ENCODE measurements at regions not wholly inside any gene's neighbourhood (a gene's known extent, or its start where the extent isn't known, plus 50 kb on each side); places are given as distances from the start of the nearest gene placed in this dataset.

GRCh38 chr15:59830098-59830497 lies 141.0 kb upstream of the BNIP2 start:
- H3K4me2 ChIP-seq (ENCODE audit: low read length): no peak overlapping the region
- ChIA-PET CTCF (no interaction called here), RAD21 (ENCODE audit: low non-redundant PET in 1 of 2, low total read pairs in 2 of 2, uncharacterized antibody in 2 of 2, unreplicated experiment in 2 of 2) (no interaction called here), POLR2A (no interaction called here)
- no peak for DNase-seq (ENCODE audit: low read depth, low spot score)
- no peak for ATAC-seq
- H3K4me3 ChIP-seq (replicated peaks in 1 of 2; ENCODE audit: low read depth in 1 of 2, low read length in 2 of 2): no peak overlapping the region
- intact Hi-C loops (cut with micrococcal nuclease): no loop called here
- H3K9me2 ChIP-seq (ENCODE audit: insufficient read depth): no peaks in the 10 kb centered on the region
- BruUV-seq (replicated peaks): no TSS peak
- TF ChIP-seq, protein P1, sequence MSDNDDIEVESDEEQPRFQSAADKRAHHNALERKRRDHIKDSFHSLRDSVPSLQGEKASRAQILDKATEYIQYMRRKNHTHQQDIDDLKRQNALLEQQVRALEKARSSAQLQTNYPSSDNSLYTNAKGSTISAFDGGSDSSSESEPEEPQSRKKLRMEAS (IDR thresholded peaks at IDR 0.05): no peak
- H4K20me1 ChIP-seq (ENCODE audit: insufficient read depth): no peaks in the 10 kb centered on the region
- H3K9ac ChIP-seq (ENCODE audit: low read length): no peak overlapping the region
- no peaks in the 10 kb centered on the region for H3K79me2 ChIP-seq (ENCODE audit: insufficient read depth, low read length)
- H3K36me3 ChIP-seq (ENCODE audit: control insufficient read depth in 1 of 2, insufficient read depth in 2 of 2, low read length in 2 of 2): no peaks in the 10 kb centered on the region
- peaks cover 61% of the 10 kb centered on the region for H3K27me3 ChIP-seq (ENCODE audit: insufficient read depth, low read length)
- no peak overlapping the region for H2AFZ ChIP-seq (ENCODE audit: low read depth, low read length, poor library complexity, severe bottlenecking)
- H3K9me3 ChIP-seq (ENCODE audit: control insufficient read depth in 1 of 2, insufficient read depth in 1 of 2, low read depth in 1 of 2, low read length in 2 of 2): no peaks in the 10 kb centered on the region
- no peak overlapping the region for H3K27ac ChIP-seq (ENCODE audit: low read depth, low read length)
- H3K4me1 ChIP-seq (ENCODE audit: control insufficient read depth in 1 of 2, insufficient read depth in 2 of 2, low read length in 2 of 2): no peaks in the 10 kb centered on the region

GRCh38 chr15:59828861-59829260 lies 139.7 kb upstream of the BNIP2 start:
- no peak for ATAC-seq
- intact Hi-C loops (cut with micrococcal nuclease): no loop called here
- CTCF ChIA-PET: no interaction called here
- TF ChIP-seq, protein P2, sequence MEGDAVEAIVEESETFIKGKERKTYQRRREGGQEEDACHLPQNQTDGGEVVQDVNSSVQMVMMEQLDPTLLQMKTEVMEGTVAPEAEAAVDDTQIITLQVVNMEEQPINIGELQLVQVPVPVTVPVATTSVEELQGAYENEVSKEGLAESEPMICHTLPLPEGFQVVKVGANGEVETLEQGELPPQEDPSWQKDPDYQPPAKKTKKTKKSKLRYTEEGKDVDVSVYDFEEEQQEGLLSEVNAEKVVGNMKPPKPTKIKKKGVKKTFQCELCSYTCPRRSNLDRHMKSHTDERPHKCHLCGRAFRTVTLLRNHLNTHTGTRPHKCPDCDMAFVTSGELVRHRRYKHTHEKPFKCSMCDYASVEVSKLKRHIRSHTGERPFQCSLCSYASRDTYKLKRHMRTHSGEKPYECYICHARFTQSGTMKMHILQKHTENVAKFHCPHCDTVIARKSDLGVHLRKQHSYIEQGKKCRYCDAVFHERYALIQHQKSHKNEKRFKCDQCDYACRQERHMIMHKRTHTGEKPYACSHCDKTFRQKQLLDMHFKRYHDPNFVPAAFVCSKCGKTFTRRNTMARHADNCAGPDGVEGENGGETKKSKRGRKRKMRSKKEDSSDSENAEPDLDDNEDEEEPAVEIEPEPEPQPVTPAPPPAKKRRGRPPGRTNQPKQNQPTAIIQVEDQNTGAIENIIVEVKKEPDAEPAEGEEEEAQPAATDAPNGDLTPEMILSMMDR (IDR thresholded peaks at IDR 0.05 in 2 of 3, conservative IDR thresholded peaks at IDR 0.05 in 1 of 3; ENCODE audit: borderline replicate concordance in 1 of 3, insufficient read depth in 1 of 3, low read depth in 2 of 3, low read length in 2 of 3): no peak
- TF ChIP-seq EZH2 (IDR thresholded peaks at IDR 0.05) (no peak), ZNF274 (IDR thresholded peaks at IDR 0.05; ENCODE audit: low read depth, low read length) (no peak), SIN3A (IDR thresholded peaks at IDR 0.05; ENCODE audit: low read depth) (no peak), POLR2AphosphoS5 (IDR thresholded peaks at IDR 0.05; ENCODE audit: low read depth, low read length) (no peak), YY1 (IDR thresholded peaks at IDR 0.05; ENCODE audit: extremely low read depth, insufficient replicate concordance, low read depth, low read length) (no peak), CEBPB (IDR thresholded peaks at IDR 0.05; ENCODE audit: low read depth) (no peak), TCF7L2 (IDR thresholded peaks at IDR 0.05; ENCODE audit: borderline replicate concordance, extremely low read depth, insufficient read depth, insufficient read length) (no peak), JUND (IDR thresholded peaks at IDR 0.05) (no peak), ELF1 (IDR thresholded peaks at IDR 0.05; ENCODE audit: borderline replicate concordance, low read depth) (no peak)
- TF ChIP-seq, protein P3, sequence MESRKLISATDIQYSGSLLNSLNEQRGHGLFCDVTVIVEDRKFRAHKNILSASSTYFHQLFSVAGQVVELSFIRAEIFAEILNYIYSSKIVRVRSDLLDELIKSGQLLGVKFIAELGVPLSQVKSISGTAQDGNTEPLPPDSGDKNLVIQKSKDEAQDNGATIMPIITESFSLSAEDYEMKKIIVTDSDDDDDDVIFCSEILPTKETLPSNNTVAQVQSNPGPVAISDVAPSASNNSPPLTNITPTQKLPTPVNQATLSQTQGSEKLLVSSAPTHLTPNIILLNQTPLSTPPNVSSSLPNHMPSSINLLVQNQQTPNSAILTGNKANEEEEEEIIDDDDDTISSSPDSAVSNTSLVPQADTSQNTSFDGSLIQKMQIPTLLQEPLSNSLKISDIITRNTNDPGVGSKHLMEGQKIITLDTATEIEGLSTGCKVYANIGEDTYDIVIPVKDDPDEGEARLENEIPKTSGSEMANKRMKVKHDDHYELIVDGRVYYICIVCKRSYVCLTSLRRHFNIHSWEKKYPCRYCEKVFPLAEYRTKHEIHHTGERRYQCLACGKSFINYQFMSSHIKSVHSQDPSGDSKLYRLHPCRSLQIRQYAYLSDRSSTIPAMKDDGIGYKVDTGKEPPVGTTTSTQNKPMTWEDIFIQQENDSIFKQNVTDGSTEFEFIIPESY (IDR thresholded peaks at IDR 0.05; ENCODE audit: extremely low read depth, insufficient replicate concordance, low read length): no peak
- TF ChIP-seq, protein P4, sequence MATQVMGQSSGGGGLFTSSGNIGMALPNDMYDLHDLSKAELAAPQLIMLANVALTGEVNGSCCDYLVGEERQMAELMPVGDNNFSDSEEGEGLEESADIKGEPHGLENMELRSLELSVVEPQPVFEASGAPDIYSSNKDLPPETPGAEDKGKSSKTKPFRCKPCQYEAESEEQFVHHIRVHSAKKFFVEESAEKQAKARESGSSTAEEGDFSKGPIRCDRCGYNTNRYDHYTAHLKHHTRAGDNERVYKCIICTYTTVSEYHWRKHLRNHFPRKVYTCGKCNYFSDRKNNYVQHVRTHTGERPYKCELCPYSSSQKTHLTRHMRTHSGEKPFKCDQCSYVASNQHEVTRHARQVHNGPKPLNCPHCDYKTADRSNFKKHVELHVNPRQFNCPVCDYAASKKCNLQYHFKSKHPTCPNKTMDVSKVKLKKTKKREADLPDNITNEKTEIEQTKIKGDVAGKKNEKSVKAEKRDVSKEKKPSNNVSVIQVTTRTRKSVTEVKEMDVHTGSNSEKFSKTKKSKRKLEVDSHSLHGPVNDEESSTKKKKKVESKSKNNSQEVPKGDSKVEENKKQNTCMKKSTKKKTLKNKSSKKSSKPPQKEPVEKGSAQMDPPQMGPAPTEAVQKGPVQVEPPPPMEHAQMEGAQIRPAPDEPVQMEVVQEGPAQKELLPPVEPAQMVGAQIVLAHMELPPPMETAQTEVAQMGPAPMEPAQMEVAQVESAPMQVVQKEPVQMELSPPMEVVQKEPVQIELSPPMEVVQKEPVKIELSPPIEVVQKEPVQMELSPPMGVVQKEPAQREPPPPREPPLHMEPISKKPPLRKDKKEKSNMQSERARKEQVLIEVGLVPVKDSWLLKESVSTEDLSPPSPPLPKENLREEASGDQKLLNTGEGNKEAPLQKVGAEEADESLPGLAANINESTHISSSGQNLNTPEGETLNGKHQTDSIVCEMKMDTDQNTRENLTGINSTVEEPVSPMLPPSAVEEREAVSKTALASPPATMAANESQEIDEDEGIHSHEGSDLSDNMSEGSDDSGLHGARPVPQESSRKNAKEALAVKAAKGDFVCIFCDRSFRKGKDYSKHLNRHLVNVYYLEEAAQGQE (IDR thresholded peaks at IDR 0.05; ENCODE audit: low read depth): no peak

More at GRCh38 chr15:59828861-59829260, 139.7 kb upstream of the BNIP2 start:
- no peaks in the 10 kb centered on the region for H3K4me1 ChIP-seq (ENCODE audit: control insufficient read depth in 1 of 2, insufficient read depth in 2 of 2, low read length in 2 of 2)
- H4K20me1 ChIP-seq (ENCODE audit: insufficient read depth): no peaks in the 10 kb centered on the region
- no peaks in the 10 kb centered on the region for H3K79me2 ChIP-seq (ENCODE audit: insufficient read depth, low read length)
- no peak overlapping the region for H3K4me2 ChIP-seq (ENCODE audit: low read length)
- H3K9me2 ChIP-seq (ENCODE audit: insufficient read depth): no peaks in the 10 kb centered on the region
- no TSS peak for BruUV-seq (replicated peaks)
- H3K4me3 ChIP-seq (replicated peaks in 1 of 2; ENCODE audit: low read depth in 1 of 2, low read length in 2 of 2): no peak overlapping the region
- H3K9ac ChIP-seq (ENCODE audit: low read length): no peak overlapping the region
- ChIA-PET POLR2A (no interaction called here), RAD21 (ENCODE audit: low non-redundant PET in 1 of 2, low total read pairs in 2 of 2, uncharacterized antibody in 2 of 2, unreplicated experiment in 2 of 2) (no interaction called here)
- H3K27ac ChIP-seq (ENCODE audit: low read depth, low read length): no peak overlapping the region
- peaks cover 50% of the 10 kb centered on the region; the same call in 1 of the 2 replicates for H3K27me3 ChIP-seq (ENCODE audit: insufficient read depth, low read length)
- H2AFZ ChIP-seq (ENCODE audit: low read depth, low read length, poor library complexity, severe bottlenecking): no peak overlapping the region
- H3K9me3 ChIP-seq (ENCODE audit: control insufficient read depth in 1 of 2, insufficient read depth in 1 of 2, low read depth in 1 of 2, low read length in 2 of 2): no peaks in the 10 kb centered on the region
- no peaks in the 10 kb centered on the region for H3K36me3 ChIP-seq (ENCODE audit: control insufficient read depth in 1 of 2, insufficient read depth in 2 of 2, low read length in 2 of 2)
- DNase-seq (ENCODE audit: low read depth, low spot score): no peak

All from HCT116 (cell line).